Mucosa of rectum (tissue), 2 donors: ENCODE measurements at regions not wholly inside any gene's neighbourhood (a gene's known extent, or its start where the extent isn't known, plus 50 kb on each side); places are given as distances from the start of the nearest gene placed in this dataset.

Experiments
- H3K27ac ChIP-seq, 2 donors: one replicate each; pipeline ENCODE4 v1.7.0; 2013; ENCODE audit warnings: inconsistent platforms in 2 of 2, low read depth in 2 of 2, low read length in 2 of 2
- H3K27me3 ChIP-seq, 2 donors: one replicate each; pipeline ENCODE4 v1.7.0; 2013; ENCODE audit warnings: low read length in 2 of 2; ENCODE audit not compliant: control insufficient read depth in 2 of 2, insufficient read depth in 2 of 2
- H3K36me3 ChIP-seq, 2 donors: one replicate each; pipeline ENCODE4 v1.7.0; 2013; ENCODE audit warnings: low read length in 2 of 2; ENCODE audit not compliant: control insufficient read depth in 2 of 2, insufficient read depth in 2 of 2
- H3K4me1 ChIP-seq, 2 donors: one replicate each; pipeline ENCODE4 v1.7.0; 2013; ENCODE audit warnings: low read length in 2 of 2, mild to moderate bottlenecking in 1 of 2; ENCODE audit not compliant: control insufficient read depth in 2 of 2, insufficient read depth in 2 of 2
- H3K4me3 ChIP-seq, 2 donors: one replicate each; pipeline ENCODE4 v1.7.0; 2013; ENCODE audit warnings: low read length in 2 of 2
- H3K9ac ChIP-seq, 2 donors: one replicate each; pipeline ENCODE4 v1.7.0; 2013; ENCODE audit warnings: low read length in 2 of 2, low read depth in 1 of 2, mild to moderate bottlenecking in 1 of 2
- H3K9me3 ChIP-seq, 2 donors: one replicate each; pipeline ENCODE4 v1.7.0; 2013; ENCODE audit warnings: low read length in 2 of 2; ENCODE audit not compliant: control insufficient read depth in 2 of 2
- donor health status: healthy.
- donor health status: Normal muscosa, but diverticular disease.

GRCh38 chr7:46819819-46820218, 762.1 kb downstream of the TNS3 start:
- no peak overlapping the region for H3K27ac ChIP-seq
- no peak overlapping the region for H3K9ac ChIP-seq
- H3K9me3 ChIP-seq, result no peaks in the 10 kb centered on the region
- no peaks in the 10 kb centered on the region for H3K36me3 ChIP-seq
- H3K4me1 ChIP-seq, result no peaks in the 10 kb centered on the region
- H3K4me3 ChIP-seq, result no peak overlapping the region
- no peaks in the 10 kb centered on the region for H3K27me3 ChIP-seq

- H3K4me1 ChIP-seq, result no peaks in the 10 kb centered on the region
- H3K27me3 ChIP-seq, result no peaks in the 10 kb centered on the region
- no peak overlapping the region for H3K9ac ChIP-seq
- H3K36me3 ChIP-seq, result no peaks in the 10 kb centered on the region
- no peak overlapping the region for H3K4me3 ChIP-seq
- no peaks in the 10 kb centered on the region for H3K9me3 ChIP-seq
- no peak overlapping the region for H3K27ac ChIP-seq
These were observed 767.2 kb downstream of the TNS3 start for GRCh38 chr7:46814516-46815250.

GRCh38 chr7:46812101-46812675, 769.7 kb downstream of the TNS3 start:
- Histone ChIP-seq H3K9ac (no peak overlapping the region), H3K4me1 (no peaks in the 10 kb centered on the region), H3K27ac (no peak overlapping the region), H3K36me3 (no peaks in the 10 kb centered on the region), H3K4me3 (no peak overlapping the region), H3K27me3 (no peaks in the 10 kb centered on the region), H3K9me3 (no peaks in the 10 kb centered on the region)

- H3K4me1 ChIP-seq, result no peaks in the 10 kb centered on the region
- H3K4me3 ChIP-seq, result no peak overlapping the region
- no peak overlapping the region for H3K27ac ChIP-seq
- no peaks in the 10 kb centered on the region for H3K9me3 ChIP-seq
- H3K27me3 ChIP-seq, result no peaks in the 10 kb centered on the region
- H3K9ac ChIP-seq, result no peak overlapping the region
- H3K36me3 ChIP-seq, result no peaks in the 10 kb centered on the region
These were observed 770.4 kb downstream of the TNS3 start for GRCh38 chr7:46811529-46811928.

- no peaks in the 10 kb centered on the region for H3K4me1 ChIP-seq
- H3K27me3 ChIP-seq, result no peaks in the 10 kb centered on the region
- no peak overlapping the region for H3K27ac ChIP-seq
- H3K4me3 ChIP-seq, result no peak overlapping the region
- no peaks in the 10 kb centered on the region for H3K36me3 ChIP-seq
- H3K9me3 ChIP-seq, result no peaks in the 10 kb centered on the region
- H3K9ac ChIP-seq, result no peak overlapping the region
These were observed 770.9 kb downstream of the TNS3 start for GRCh38 chr7:46810986-46811385.

- Histone ChIP-seq H3K36me3 (no peaks in the 10 kb centered on the region), H3K27ac (no peak overlapping the region), H3K4me3 (no peak overlapping the region), H3K27me3 (no peaks in the 10 kb centered on the region), H3K9me3 (no peaks in the 10 kb centered on the region), H3K4me1 (no peaks in the 10 kb centered on the region), H3K9ac (no peak overlapping the region)
These were observed 772.0 kb downstream of the TNS3 start for GRCh38 chr7:46809886-46810285.

- Histone ChIP-seq H3K9me3 (no peaks in the 10 kb centered on the region), H3K4me3 (no peak overlapping the region), H3K4me1 (no peaks in the 10 kb centered on the region), H3K27me3 (no peaks in the 10 kb centered on the region), H3K9ac (no peak overlapping the region), H3K27ac (no peak overlapping the region), H3K36me3 (no peaks in the 10 kb centered on the region)
These were observed 775.1 kb downstream of the TNS3 start for GRCh38 chr7:46806856-46807255.

GRCh38 chr7:46802479-46802878, 779.4 kb downstream of the TNS3 start:
- Histone ChIP-seq H3K4me1 (no peaks in the 10 kb centered on the region), H3K27me3 (no peaks in the 10 kb centered on the region), H3K4me3 (no peak overlapping the region), H3K9me3 (no peaks in the 10 kb centered on the region), H3K27ac (no peak overlapping the region), H3K9ac (no peak overlapping the region), H3K36me3 (no peaks in the 10 kb centered on the region)

GRCh38 chr7:46791188-46791587, 790.7 kb downstream of the TNS3 start:
- Histone ChIP-seq H3K27me3 (no peaks in the 10 kb centered on the region), H3K36me3 (no peaks in the 10 kb centered on the region), H3K9me3 (no peaks in the 10 kb centered on the region), H3K9ac (no peak overlapping the region), H3K4me3 (no peak overlapping the region), H3K27ac (no peak overlapping the region), H3K4me1 (no peaks in the 10 kb centered on the region)

GRCh38 chr7:46786995-46787394, 794.9 kb downstream of the TNS3 start:
- no peaks in the 10 kb centered on the region for H3K36me3 ChIP-seq
- H3K27ac ChIP-seq, result no peak overlapping the region
- H3K4me1 ChIP-seq, result no peaks in the 10 kb centered on the region
- no peak overlapping the region for H3K4me3 ChIP-seq
- no peaks in the 10 kb centered on the region for H3K27me3 ChIP-seq
- no peak overlapping the region for H3K9ac ChIP-seq
- H3K9me3 ChIP-seq, result no peaks in the 10 kb centered on the region
